GM12878 (cell line): ENCODE measurements at regions not wholly inside any gene's neighbourhood (a gene's known extent, or its start where the extent isn't known, plus 50 kb on each side); places are given as distances from the start of the nearest gene placed in this dataset.

Source experiments
- ATAC-seq: fragments of 200-7000 bp; cut with Tn5 transposase; 3 replicates; pipeline ENCODE4 v1.9.1; 2020; ENCODE audit warnings: mild to moderate bottlenecking, moderate library complexity
- BruUV-seq: library from RNA; stranded (reverse); fragments of 400-500 nt; replicated peaks from 2 replicates; lab custom pipeline; 2021; lab: Mats Ljungman, UMichigan
- CTCF ChIA-PET: fragments of 300-600 bp; sonication (Branson Sonifier 250); formaldehyde crosslinking; extraction: SDS; loops from one replicate; lab custom pipeline; 2021; ENCODE audit warnings: inconsistent platforms; lab: Yijun Ruan, JAX
- POLR2A ChIA-PET: fragments of 350-600 bp; formaldehyde crosslinking; extraction: SDS; loops from one replicate; lab custom pipeline; 2021; ENCODE audit warnings: inconsistent platforms; lab: Charles Lee
- RAD21 ChIA-PET: fragments of 300-600 bp; sonication (Branson Sonifier 250); formaldehyde crosslinking; loops from one replicate; lab custom pipeline; 2023; ENCODE audit warnings: antibody characterized with exemption; ENCODE audit not compliant: unreplicated experiment; lab: Charles Lee
- SMC1A ChIA-PET: fragments of 300-600 bp; sonication (Branson Sonifier 250); formaldehyde crosslinking; loops from one replicate; lab custom pipeline; 2023; ENCODE audit not compliant: unreplicated experiment, uncharacterized antibody; lab: Charles Lee
- DNase-seq: peaks from one replicate; pipeline ENCODE4 v3.0.0-alpha.2; 2011; ENCODE audit warnings: low read depth, low spot score
- FAIRE-seq: peaks from 3 replicates; lab custom pipeline; 2011; peaks lifted over from hg19 to GRCh38; lab: Jason Lieb, UNC
- H2AFZ ChIP-seq: 2 replicates; pipeline ENCODE4 v1.6.0; 2011; ENCODE audit warnings: low read depth, low read length, control low read depth; ENCODE audit not compliant: control insufficient read depth
- H3K27ac ChIP-seq: 2 replicates; pipeline ENCODE4 v1.5.1; 2011; ENCODE audit warnings: control low read depth; ENCODE audit not compliant: control insufficient read depth, insufficient read depth
- H3K27me3 ChIP-seq, 2 experiments: replicated peaks in 1 of 2; 2 replicates each; pipeline versions ENCODE4 v1.6.0 to v1.6.1; 2011; ENCODE audit warnings: low read length in 1 of 2; ENCODE audit not compliant: control insufficient read depth in 2 of 2, insufficient read depth in 2 of 2
- H3K36me3 ChIP-seq, 2 experiments: 2 replicates each; pipeline ENCODE4 v1.5.1; 2011; ENCODE audit warnings: low read length in 1 of 2; ENCODE audit not compliant: control insufficient read depth in 2 of 2, insufficient read depth in 2 of 2
- H3K4me1 ChIP-seq: 2 replicates; pipeline ENCODE4 v1.6.1; 2011; ENCODE audit warnings: mild to moderate bottlenecking, low read length, moderate library complexity, mixed read lengths; ENCODE audit not compliant: control insufficient read depth, insufficient read depth
- H3K4me2 ChIP-seq: 2 replicates; pipeline ENCODE4 v1.6.0; 2011; ENCODE audit warnings: control low read depth; ENCODE audit not compliant: control insufficient read depth, insufficient read depth
- H3K4me3 ChIP-seq: fragments of 200-600 bp; sonication (generic); 2 replicates; pipeline ENCODE4 v1.5.1; 2016
- H3K79me2 ChIP-seq: 2 replicates; pipeline ENCODE4 v1.6.0; 2011; ENCODE audit warnings: low read length; ENCODE audit not compliant: control insufficient read depth, insufficient read depth
- H3K9ac ChIP-seq: 2 replicates; pipeline ENCODE4 v1.8.0; 2011; ENCODE audit warnings: low read length, control low read depth, mixed read lengths; ENCODE audit not compliant: control insufficient read depth, insufficient read depth
- H3K9me3 ChIP-seq: replicated peaks from 3 replicates; pipeline ENCODE4 v1.5.1; 2011; ENCODE audit warnings: mild to moderate bottlenecking, low read length; ENCODE audit not compliant: control insufficient read depth, insufficient read depth
- H4K20me1 ChIP-seq: 2 replicates; pipeline ENCODE4 v1.6.0; 2011; ENCODE audit not compliant: control insufficient read depth, insufficient read depth
- BRCA1 ChIP-seq: IDR thresholded peaks from 2 replicates; pipeline ENCODE4 v1.6.1; 2011; ENCODE audit warnings: low read depth, low read length, improper control_type of control experiment
- CBFB ChIP-seq: IDR thresholded peaks from 2 replicates; pipeline ENCODE4 v1.6.1; 2016; ENCODE audit warnings: antibody characterized with exemption, low read depth
- EP300 ChIP-seq, 2 experiments: fragments of 150-350 bp in 1 of 2; IDR thresholded peaks; 2 replicates each; pipeline ENCODE4 v1.6.1; 2011 to 2012; ENCODE audit warnings: low read depth in 2 of 2, low read length in 2 of 2, borderline replicate concordance in 1 of 2, improper control_type of control experiment in 1 of 2, inconsistent platforms in 1 of 2; ENCODE audit not compliant: control insufficient read depth in 1 of 2
- ESRRA ChIP-seq: IDR thresholded peaks from 2 replicates; pipeline ENCODE4 v1.6.1; 2012; ENCODE audit warnings: mild to moderate bottlenecking, low read length, improper control_type of control experiment
- FOXM1 ChIP-seq: IDR thresholded peaks from 2 replicates; pipeline ENCODE4 v1.6.1; 2012; ENCODE audit warnings: low read depth, mild to moderate bottlenecking, inconsistent platforms, low read length, moderate library complexity
- KDM1A ChIP-seq: fragments of 200-600 bp; sonication (generic); IDR thresholded peaks from 2 replicates; pipeline ENCODE4 v1.6.1; 2016; ENCODE audit warnings: borderline replicate concordance
- NR2F1 ChIP-seq: fragments of 450-650 bp; conservative IDR thresholded peaks from 2 replicates; pipeline ENCODE4 v1.6.1; 2017; ENCODE audit warnings: mild to moderate bottlenecking
- PAX8 ChIP-seq: fragments of 450-650 bp; IDR thresholded peaks from 2 replicates; pipeline ENCODE4 v1.6.1; 2017; ENCODE audit warnings: mild to moderate bottlenecking, moderate library complexity
- SMC3 ChIP-seq: IDR thresholded peaks from 2 replicates; pipeline ENCODE4 v1.6.1; 2011; ENCODE audit warnings: low read length, improper control_type of control experiment, borderline replicate concordance
- TARDBP ChIP-seq: IDR thresholded peaks from 2 replicates; pipeline ENCODE4 v1.6.1; 2016; ENCODE audit warnings: borderline replicate concordance
- YY1 ChIP-seq: IDR thresholded peaks from 2 replicates; pipeline ENCODE4 v1.6.1; 2011; ENCODE audit warnings: low read depth, mild to moderate bottlenecking, low read length
- in situ Hi-C: fragments of 300-500 bp; cut with MboI; formaldehyde crosslinking; loops from 9 replicates; pipeline ENCODE4 v1.14.3; 2018; ENCODE audit warnings: mixed read lengths
- intact Hi-C: fragments of 100-400 bp; cut with micrococcal nuclease; formaldehyde crosslinking; loops from one replicate; pipeline ENCODE4 v1.14.2; 2022; ENCODE audit not compliant: unreplicated experiment
- TF ChIP-seq, protein P1 (sequence below): fragments of 450-650 bp; formaldehyde crosslinking; IDR thresholded peaks from 2 replicates; pipeline ENCODE4 v1.4.0; 2020; ENCODE audit warnings: mild to moderate bottlenecking, moderate library complexity
- TF ChIP-seq, protein P2 (sequence below): fragments of 450-650 bp; IDR thresholded peaks from 2 replicates; pipeline ENCODE4 v1.6.1; 2014; ENCODE audit warnings: mild to moderate bottlenecking

DNA sequence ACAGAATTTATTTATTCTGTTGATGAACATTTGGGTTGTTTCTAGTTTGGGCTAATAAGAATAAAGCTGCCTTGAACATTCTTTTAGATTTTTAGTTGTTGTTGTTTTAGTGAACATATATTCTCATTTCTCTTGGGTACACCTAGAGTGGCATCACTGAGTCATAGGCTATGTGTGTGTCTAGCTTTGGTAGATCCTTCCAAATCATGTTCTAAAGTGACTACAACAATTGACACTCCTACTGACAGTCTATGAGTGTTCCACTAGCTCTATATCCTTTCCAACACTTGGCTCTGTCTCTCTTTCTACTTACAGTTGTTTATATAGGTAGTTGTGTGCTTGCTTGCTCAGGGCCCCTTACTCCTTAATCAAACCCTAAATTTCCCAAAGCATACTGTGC, 346.0 kb upstream of the NCAM1 start:
- no peak for FAIRE-seq
- TF ChIP-seq YY1 (no peak), EP300 (IDR thresholded peaks at IDR 0.05; ENCODE audit: borderline replicate concordance in 1 of 2, control insufficient read depth in 1 of 2, low read depth in 2 of 2, low read length in 2 of 2) (no peak), ESRRA (no peak), PAX8 (no peak), NR2F1 (no peak), FOXM1 (no peak), KDM1A (no peak), BRCA1 (no peak), TARDBP (no peak), CBFB (no peak), SMC3 (no peak)
- TF ChIP-seq, protein P1, sequence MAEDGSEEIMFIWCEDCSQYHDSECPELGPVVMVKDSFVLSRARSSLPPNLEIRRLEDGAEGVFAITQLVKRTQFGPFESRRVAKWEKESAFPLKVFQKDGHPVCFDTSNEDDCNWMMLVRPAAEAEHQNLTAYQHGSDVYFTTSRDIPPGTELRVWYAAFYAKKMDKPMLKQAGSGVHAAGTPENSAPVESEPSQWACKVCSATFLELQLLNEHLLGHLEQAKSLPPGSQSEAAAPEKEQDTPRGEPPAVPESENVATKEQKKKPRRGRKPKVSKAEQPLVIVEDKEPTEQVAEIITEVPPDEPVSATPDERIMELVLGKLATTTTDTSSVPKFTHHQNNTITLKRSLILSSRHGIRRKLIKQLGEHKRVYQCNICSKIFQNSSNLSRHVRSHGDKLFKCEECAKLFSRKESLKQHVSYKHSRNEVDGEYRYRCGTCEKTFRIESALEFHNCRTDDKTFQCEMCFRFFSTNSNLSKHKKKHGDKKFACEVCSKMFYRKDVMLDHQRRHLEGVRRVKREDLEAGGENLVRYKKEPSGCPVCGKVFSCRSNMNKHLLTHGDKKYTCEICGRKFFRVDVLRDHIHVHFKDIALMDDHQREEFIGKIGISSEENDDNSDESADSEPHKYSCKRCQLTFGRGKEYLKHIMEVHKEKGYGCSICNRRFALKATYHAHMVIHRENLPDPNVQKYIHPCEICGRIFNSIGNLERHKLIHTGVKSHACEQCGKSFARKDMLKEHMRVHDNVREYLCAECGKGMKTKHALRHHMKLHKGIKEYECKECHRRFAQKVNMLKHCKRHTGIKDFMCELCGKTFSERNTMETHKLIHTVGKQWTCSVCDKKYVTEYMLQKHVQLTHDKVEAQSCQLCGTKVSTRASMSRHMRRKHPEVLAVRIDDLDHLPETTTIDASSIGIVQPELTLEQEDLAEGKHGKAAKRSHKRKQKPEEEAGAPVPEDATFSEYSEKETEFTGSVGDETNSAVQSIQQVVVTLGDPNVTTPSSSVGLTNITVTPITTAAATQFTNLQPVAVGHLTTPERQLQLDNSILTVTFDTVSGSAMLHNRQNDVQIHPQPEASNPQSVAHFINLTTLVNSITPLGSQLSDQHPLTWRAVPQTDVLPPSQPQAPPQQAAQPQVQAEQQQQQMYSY (CRISPR knock-in tag) = no peak
- TF ChIP-seq, protein P2, sequence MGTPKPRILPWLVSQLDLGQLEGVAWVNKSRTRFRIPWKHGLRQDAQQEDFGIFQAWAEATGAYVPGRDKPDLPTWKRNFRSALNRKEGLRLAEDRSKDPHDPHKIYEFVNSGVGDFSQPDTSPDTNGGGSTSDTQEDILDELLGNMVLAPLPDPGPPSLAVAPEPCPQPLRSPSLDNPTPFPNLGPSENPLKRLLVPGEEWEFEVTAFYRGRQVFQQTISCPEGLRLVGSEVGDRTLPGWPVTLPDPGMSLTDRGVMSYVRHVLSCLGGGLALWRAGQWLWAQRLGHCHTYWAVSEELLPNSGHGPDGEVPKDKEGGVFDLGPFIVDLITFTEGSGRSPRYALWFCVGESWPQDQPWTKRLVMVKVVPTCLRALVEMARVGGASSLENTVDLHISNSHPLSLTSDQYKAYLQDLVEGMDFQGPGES = no peak

More for the DNA sequence above, 346.0 kb upstream of the NCAM1 start:
- Histone ChIP-seq H4K20me1 (no peaks in the 10 kb centered on the region), H3K36me3 (no peaks in the 10 kb centered on the region), H2AFZ (no peak overlapping the region), H3K4me3 (no peak overlapping the region), H3K9ac (no peak overlapping the region), H3K4me2 (no peak overlapping the region), H3K79me2 (no peaks in the 10 kb centered on the region), H3K4me1 (no peaks in the 10 kb centered on the region; the same call in 1 of the 2 replicates), H3K27me3 (no peaks in the 10 kb centered on the region), H3K27ac (no peak overlapping the region), H3K9me3 (no peaks in the 10 kb centered on the region)
- no TSS peak for BruUV-seq
- POLR2A ChIA-PET = interaction anchor here (1.0 to 1.3 kb wide), 3 partner anchors 11 to 16 kb away, joined by 3 to 5 read pairs (median 4); no protein-coding TSS in a partner anchor
- SMC1A ChIA-PET = interaction anchor here (1.0 kb wide), 1 partner anchor 12 kb away, joined by 4 read pairs; no protein-coding TSS in a partner anchor
- ATAC-seq = no peak
- intact Hi-C loops = no loop called here
- CTCF ChIA-PET = interaction anchor here (0.6 to 1.6 kb wide), 3 partner anchors 11 to 162 kb away, joined by 3 to 6 read pairs (median 3); no protein-coding TSS in a partner anchor
- DNase-seq = no peak
- RAD21 ChIA-PET = interaction anchor here (0.9 to 3.5 kb wide), 4 partner anchors 12 to 27 kb away, joined by 3 to 9 read pairs (median 4); no protein-coding TSS in a partner anchor
- in situ Hi-C loops = no loop called here
